ENCODE measurements at regions not wholly inside any gene's neighbourhood (a gene's known extent, or its start where the extent isn't known, plus 50 kb on each side); places are given as distances from the start of the nearest gene placed in this dataset.

GRCh38 chr15:96553931-96554330, 223.4 kb downstream of the NR2F2 start:
- H3K36me3 ChIP-seq: no peaks in the 10 kb centered on the region
- no peaks in the 10 kb centered on the region for H3K27me3 ChIP-seq
- H3K9me3 ChIP-seq: no peaks in the 10 kb centered on the region
- H3K4me3 ChIP-seq (replicated peaks in 1 of 3): no peak overlapping the region
- H3K27ac ChIP-seq: no peak overlapping the region
- no peaks in the 10 kb centered on the region for H3K4me1 ChIP-seq
- intact Hi-C loops (cut with DNase I): no loop called here
- WGBS, 2 donors: 88 to 93% methylated on average over 6 of the region's 6 CpGs
- DNase-seq: no peak
- no peak for TF ChIP-seq CTCF (IDR thresholded peaks at IDR 0.05)
- TF ChIP-seq POLR2A (IDR thresholded peaks at IDR 0.05): no peak

- no peak for TF ChIP-seq CTCF (IDR thresholded peaks at IDR 0.05)
- no peak for TF ChIP-seq POLR2A (IDR thresholded peaks at IDR 0.05)
- DNase-seq: no peak
Measured at GRCh38 chr15:96554541-96554940, 224.0 kb downstream of the NR2F2 start.

GRCh38 chr15:96559087-96559486, 228.6 kb downstream of the NR2F2 start:
- intact Hi-C loops (cut with DNase I): no loop called here
- Histone ChIP-seq H3K4me1 (no peaks in the 10 kb centered on the region), H3K27me3 (no peaks in the 10 kb centered on the region), H3K27ac (no peak overlapping the region), H3K4me3 (replicated peaks in 1 of 3) (no peak overlapping the region), H3K9me3 (no peaks in the 10 kb centered on the region), H3K36me3 (no peaks in the 10 kb centered on the region)
- 94 to 100% methylated on average over 1 of the region's 1 CpG for WGBS, 2 donors
- TF ChIP-seq POLR2A (IDR thresholded peaks at IDR 0.05) (no peak), CTCF (IDR thresholded peaks at IDR 0.05) (no peak)
- DNase-seq: no peak

More at GRCh38 chr15:96554541-96554940, 224.0 kb downstream of the NR2F2 start:
- Histone ChIP-seq H3K27ac (no peak overlapping the region), H3K4me1 (no peaks in the 10 kb centered on the region), H3K27me3 (no peaks in the 10 kb centered on the region), H3K9me3 (no peaks in the 10 kb centered on the region), H3K36me3 (no peaks in the 10 kb centered on the region), H3K4me3 (replicated peaks in 1 of 3) (no peak overlapping the region)
- intact Hi-C loops (cut with DNase I): no loop called here

GRCh38 chr15:96559631-96560030, 229.1 kb downstream of the NR2F2 start:
- no peak for TF ChIP-seq POLR2A (IDR thresholded peaks at IDR 0.05)
- no peak for TF ChIP-seq CTCF (IDR thresholded peaks at IDR 0.05)
- no peak overlapping the region for H3K27ac ChIP-seq
- H3K4me3 ChIP-seq (replicated peaks in 1 of 3): no peak overlapping the region
- no peak for DNase-seq
- intact Hi-C loops (cut with DNase I): no loop called here
- WGBS, 2 donors: 85 to 89% methylated on average over 4 of the region's 4 CpGs
- H3K4me1 ChIP-seq: no peaks in the 10 kb centered on the region
- no peaks in the 10 kb centered on the region for H3K36me3 ChIP-seq
- no peaks in the 10 kb centered on the region for H3K27me3 ChIP-seq
- H3K9me3 ChIP-seq: no peaks in the 10 kb centered on the region

- H3K27ac ChIP-seq: no peak overlapping the region
- no peak for TF ChIP-seq POLR2A (IDR thresholded peaks at IDR 0.05)
- TF ChIP-seq CTCF (IDR thresholded peaks at IDR 0.05): no peak
- H3K9me3 ChIP-seq: no peaks in the 10 kb centered on the region
- 74 to 76% methylated on average over 3 of the region's 3 CpGs for WGBS, 2 donors
- H3K4me3 ChIP-seq (replicated peaks in 1 of 3): no peak overlapping the region
- no peaks in the 10 kb centered on the region for H3K36me3 ChIP-seq
- no peaks in the 10 kb centered on the region for H3K27me3 ChIP-seq
- no peak for DNase-seq
- intact Hi-C loops (cut with DNase I): no loop called here
- H3K4me1 ChIP-seq: no peaks in the 10 kb centered on the region
Measured at GRCh38 chr15:96560246-96560895, 229.9 kb downstream of the NR2F2 start.

All from thyroid gland (tissue), 4 donors.